ENCODE measurements at regions not wholly inside any gene's neighbourhood (a gene's known extent, or its start where the extent isn't known, plus 50 kb on each side); places are given as distances from the start of the nearest gene placed in this dataset.
"Not testable (repeated sequence)": the region's sequence is repeated elsewhere in the genome, so short reads cannot be mapped to it uniquely, and the experiment has no call there.

DNA sequence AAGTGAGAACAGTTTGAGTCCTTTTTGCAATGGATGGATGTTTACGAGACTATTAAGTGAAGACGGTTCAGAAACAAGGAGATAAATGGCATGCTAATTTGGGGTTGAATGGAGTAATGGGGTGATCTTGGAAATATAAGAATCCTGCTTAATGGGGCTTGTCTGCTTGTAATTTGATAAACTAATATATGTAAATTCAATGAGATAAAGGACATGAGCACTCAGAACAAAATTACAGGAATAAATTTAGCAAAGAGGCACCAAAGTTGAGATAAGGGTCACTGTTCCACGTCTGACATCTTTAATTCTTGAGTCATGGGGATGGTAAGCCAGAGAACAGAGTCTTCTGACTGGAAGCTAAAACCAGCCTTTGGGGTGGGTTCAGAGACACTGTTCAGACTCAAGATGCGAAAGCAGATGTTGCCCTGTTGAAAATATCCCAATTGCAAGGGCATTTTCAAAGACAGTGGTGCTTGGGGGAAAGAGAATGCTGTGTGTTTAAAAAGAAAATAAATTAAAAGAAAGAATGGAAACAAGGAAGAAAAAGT is 67.8 kb upstream of the CHRNB4 start:
- peak in 1 of 2 donors; percentile 33 for DNase-seq (ENCODE audit: low spot score in 2 of 2)
- ATAC-seq = no peak
- Mint-ChIP-seq H3K27ac (no peak overlapping the region), H3K4me1 (no peaks in the 10 kb centered on the region), H3K9me3 (no peaks in the 10 kb centered on the region), H3K4me3 (no peak overlapping the region), H3K36me3 (no peaks in the 10 kb centered on the region)

DNA sequence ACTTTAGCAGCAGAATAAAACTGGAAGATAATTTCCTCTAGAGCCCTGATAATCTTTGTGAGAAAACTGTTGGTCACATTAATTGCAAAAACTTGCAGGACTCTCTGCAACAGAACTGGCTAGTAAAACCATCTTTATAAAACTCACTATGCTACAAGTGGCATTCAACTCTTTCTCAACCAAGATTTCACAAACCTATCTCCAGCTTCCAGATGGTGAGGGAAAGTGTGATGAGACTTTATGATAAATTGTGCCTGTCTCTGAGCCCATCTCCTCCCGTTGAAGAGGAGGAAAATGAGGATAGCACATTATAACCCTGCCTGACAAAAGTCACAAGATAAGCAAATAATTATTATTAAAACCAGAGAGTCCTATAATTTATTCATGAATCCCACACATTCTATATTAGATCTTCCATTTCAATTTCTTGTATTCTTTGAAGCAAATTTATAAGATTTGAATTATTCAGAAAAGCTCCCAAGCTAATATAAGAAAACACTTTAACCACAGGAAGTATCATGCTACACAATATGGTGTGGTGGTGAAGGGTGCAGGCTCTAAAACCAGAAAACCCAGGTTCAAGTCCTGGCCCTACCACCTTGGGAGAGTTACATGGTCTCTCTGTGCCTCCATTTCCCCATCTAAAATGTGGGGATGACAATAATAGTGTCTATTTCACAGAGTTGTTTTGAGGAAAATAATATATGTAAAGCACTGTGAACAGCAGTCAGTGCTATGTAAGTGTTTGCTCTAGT is 65.6 kb upstream of the CHRNB4 start:
- H3K36me3 Mint-ChIP-seq; DNase-seq (ENCODE audit: low spot score in 2 of 2); H3K27ac Mint-ChIP-seq; ATAC-seq; H3K4me3 Mint-ChIP-seq; H3K9me3 Mint-ChIP-seq; H3K4me1 Mint-ChIP-seq: not testable (repeated sequence)

DNA sequence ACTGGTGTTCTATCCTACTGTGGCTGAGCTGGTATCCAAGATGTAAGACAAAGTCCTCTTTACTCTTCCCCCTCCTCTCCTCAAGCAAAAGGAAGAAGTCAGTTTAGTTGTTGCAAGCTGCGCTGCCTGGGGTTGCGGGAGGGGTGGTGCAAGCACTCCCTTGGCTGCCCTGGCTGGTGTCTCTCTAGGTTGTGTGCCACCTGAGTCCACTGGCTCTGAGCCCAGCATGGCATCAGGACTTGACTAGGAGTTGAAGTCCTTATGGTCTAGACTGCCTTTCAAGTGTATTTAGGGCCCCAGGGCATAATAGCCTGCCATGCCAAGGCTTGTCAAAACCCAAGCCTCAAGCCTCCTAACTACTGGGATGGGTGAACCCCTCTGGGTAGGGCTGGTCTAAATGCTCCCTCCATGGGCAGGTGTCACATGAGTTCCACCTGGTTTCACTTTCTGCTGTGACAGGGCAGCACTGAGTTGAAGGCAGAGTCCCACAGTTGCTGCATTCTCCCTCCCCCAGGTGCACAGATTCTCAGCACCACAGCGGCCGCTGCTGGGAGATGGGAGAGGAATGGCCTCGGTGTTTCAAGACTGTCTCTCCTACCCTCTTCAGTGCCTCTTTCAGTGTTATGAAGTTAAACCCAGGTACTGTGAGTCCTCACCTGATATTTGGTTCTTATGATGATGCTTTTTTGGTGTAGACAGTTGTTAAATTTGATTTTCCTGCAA is 62.5 kb upstream of the CHRNB4 start:
- not testable (repeated sequence) for H3K9me3 Mint-ChIP-seq, H3K36me3 Mint-ChIP-seq, H3K27ac Mint-ChIP-seq, H3K4me3 Mint-ChIP-seq, H3K4me1 Mint-ChIP-seq, ATAC-seq
- peak in 1 of 2 donors; percentile 45 for DNase-seq (ENCODE audit: low spot score in 2 of 2)

DNA sequence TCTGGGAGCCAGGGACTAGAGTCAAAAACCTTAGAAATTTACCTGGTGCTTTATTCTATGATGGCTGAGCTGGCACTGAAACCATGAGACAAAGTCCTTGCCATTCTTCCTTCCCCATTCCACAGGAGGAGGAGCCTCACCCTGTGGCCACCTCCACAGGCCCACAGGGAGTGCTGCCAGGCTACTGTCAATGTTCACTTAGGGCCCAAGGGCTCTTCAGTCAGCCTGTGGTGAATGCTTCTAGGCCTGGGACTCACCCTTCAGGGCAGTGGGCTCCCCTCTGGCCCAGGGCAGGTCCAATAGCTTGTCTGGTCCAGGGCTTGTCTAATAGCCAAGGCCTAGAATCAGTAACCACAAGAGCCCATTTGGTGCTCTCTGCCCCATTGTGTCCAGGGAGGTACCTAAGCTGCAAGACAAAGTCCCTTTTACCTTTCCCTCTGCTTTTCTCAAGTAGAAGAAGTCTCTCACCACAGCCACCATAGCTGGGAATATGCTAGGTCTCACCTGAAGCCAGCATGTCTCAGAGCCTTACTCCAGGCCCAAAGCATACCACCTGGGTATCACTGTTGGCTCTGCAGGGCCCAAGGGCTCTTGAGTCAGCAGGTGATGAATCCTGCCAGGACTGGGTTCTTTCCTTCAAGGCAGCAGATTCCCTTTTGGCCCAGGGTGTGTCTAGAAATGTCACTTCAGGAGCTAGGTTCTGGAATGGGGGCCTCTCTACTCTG is 61.8 kb upstream of the CHRNB4 start:
- no peaks in the 10 kb centered on the region for H3K36me3 Mint-ChIP-seq
- no peak for ATAC-seq
- H3K9me3 Mint-ChIP-seq = no peaks in the 10 kb centered on the region
- no peak for DNase-seq (ENCODE audit: low spot score in 2 of 2)
- no peak overlapping the region for H3K27ac Mint-ChIP-seq
- no peak overlapping the region for H3K4me3 Mint-ChIP-seq
- no peaks in the 10 kb centered on the region for H3K4me1 Mint-ChIP-seq

DNA sequence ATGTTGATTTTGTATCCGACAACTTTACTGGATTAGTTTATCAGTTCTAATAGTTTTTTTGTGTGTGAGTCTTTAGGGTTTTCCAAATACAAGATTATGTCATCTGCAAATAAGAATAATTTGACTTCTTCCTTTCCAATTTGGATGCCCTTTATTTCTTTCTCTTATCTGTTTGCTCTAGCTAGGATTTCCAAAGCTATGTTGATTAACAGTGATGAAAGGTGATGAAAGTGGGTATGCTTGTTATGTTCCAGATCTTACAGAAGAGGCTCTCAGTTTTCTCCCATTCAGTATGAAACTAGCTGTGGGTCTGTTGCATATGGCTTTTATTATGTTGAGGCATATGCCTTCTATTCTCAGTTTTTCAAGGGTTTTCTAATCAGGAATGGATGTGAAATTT is 56.4 kb upstream of the CHRNB4 start:
- no peak for ATAC-seq

DNA sequence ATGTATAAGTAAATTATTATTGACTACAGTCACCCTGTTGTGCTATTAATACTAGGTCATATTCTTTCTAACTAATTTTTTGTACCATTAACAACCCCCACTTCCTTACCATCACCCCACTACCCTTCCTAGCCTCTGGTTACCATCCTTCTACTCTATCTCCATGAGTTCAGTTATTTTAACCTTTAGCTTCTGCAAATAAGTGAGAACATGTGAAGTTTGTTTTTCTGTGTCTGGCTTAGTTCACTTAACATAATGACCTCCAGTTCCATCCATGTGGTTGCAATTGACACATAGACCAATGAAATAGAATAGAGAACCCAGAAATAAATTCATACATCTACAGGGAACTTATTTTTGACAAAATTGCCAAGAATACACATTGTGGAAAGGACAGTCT is 55.4 kb upstream of the CHRNB4 start:
- DNase-seq (ENCODE audit: low spot score in 2 of 2) (no peak), ATAC-seq (no peak)
- no peaks in the 10 kb centered on the region for H3K4me1 Mint-ChIP-seq
- no peak overlapping the region for H3K4me3 Mint-ChIP-seq
- no peak overlapping the region for H3K27ac Mint-ChIP-seq
- H3K36me3 Mint-ChIP-seq = no peaks in the 10 kb centered on the region
- no peaks in the 10 kb centered on the region for H3K9me3 Mint-ChIP-seq

More for the DNA sequence above, 56.4 kb upstream of the CHRNB4 start:
- no peak for DNase-seq (ENCODE audit: low spot score in 2 of 2)
- H3K4me1 Mint-ChIP-seq = no peaks in the 10 kb centered on the region
- H3K4me3 Mint-ChIP-seq = no peak overlapping the region
- H3K27ac Mint-ChIP-seq = no peak overlapping the region
- H3K36me3 Mint-ChIP-seq = no peaks in the 10 kb centered on the region
- no peaks in the 10 kb centered on the region for H3K9me3 Mint-ChIP-seq

DNA sequence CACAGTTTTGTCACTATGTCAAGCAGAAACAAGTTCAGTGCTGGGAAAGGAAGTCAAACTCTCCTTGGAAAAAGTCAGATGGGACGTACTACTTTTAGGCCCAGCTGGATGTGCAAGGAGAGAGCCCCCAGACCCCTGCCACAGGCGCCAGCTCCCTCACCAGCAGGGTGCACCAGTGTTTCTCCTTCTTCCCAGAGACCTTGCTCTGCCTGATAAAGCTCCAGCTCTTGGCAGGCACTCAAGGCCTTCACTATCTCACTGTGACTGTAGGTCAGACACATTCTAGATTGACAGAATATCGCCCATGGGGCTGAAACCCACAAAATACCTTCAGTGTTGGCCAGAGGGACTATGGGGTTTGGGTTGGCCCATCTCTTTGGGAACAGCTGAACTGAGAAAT is 54.8 kb upstream of the CHRNB4 start:
- no peak for ATAC-seq
- no peak overlapping the region for H3K4me3 Mint-ChIP-seq
- H3K36me3 Mint-ChIP-seq = no peaks in the 10 kb centered on the region
- H3K27ac Mint-ChIP-seq = no peak overlapping the region
- H3K9me3 Mint-ChIP-seq = no peaks in the 10 kb centered on the region
- no peaks in the 10 kb centered on the region for H3K4me1 Mint-ChIP-seq
- peak in 1 of 2 donors; percentile 33 for DNase-seq (ENCODE audit: low spot score in 2 of 2)

DNA sequence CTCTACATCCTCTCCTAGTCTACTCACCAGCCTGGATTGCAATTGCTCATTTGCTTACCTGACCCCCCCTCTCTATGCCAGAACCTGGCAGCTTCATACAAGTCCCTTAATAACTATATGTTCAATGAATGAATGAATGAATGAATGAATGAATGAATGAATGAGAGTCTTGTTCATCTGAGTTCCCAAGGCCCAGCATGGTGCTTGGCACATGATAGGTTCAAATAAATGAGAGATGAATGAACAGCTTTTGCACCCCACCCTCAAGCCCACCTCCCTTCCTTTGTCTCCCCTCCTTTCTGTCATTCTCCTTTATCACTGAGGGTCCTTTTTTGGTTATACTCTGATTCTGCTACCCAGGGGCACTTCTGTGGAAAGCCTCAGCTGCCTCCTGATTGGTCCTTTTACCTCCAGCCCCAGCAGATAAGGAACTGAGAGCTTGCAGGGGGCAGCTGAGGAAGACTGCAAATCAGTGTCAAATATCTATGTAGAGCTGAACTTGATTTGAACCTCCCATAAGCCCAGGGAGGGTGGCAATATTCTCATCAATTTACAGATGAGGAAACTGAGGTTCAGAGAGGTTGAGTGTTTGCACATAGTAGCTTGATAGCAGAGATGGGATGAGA is 54.1 kb upstream of the CHRNB4 start:
- Mint-ChIP-seq H3K4me3 (no peak overlapping the region), H3K36me3 (no peaks in the 10 kb centered on the region), H3K9me3 (no peaks in the 10 kb centered on the region), H3K27ac (no peak overlapping the region), H3K4me1 (no peaks in the 10 kb centered on the region)
- ATAC-seq (no peak), DNase-seq (ENCODE audit: low spot score in 2 of 2) (peak in 1 of 2 donors; percentile 8)

DNA sequence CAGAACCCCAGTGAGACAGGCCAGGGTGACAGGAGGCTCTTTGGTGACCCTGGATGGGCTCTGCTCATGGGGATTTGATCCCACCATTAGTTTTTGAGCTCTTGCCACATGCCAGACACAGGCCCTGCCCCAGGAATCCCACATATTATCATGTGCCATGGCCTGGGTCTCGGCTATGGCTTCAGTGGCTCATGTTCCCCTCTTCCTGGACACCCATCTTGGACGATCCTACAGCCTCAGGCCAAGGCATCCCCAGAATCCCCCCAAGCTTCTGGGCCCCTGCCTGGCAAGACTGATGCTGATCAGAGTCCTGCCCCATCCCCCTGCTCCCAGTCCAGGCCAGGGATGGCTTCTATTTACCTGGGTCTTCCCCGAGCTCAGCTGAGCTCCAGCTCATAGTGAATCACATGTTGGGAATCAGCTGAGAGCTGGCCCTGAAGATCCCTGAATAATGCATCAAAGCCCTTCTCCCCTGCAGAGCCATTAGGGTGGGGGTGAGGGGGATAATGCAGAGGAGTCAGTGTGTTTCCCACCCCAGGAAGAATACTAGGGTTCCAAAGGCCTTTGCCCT is 50.9 kb upstream of the CHRNB4 start:
- no peaks in the 10 kb centered on the region for H3K36me3 Mint-ChIP-seq
- DNase-seq (ENCODE audit: low spot score in 2 of 2) (no peak), ATAC-seq (no peak)

DNA sequence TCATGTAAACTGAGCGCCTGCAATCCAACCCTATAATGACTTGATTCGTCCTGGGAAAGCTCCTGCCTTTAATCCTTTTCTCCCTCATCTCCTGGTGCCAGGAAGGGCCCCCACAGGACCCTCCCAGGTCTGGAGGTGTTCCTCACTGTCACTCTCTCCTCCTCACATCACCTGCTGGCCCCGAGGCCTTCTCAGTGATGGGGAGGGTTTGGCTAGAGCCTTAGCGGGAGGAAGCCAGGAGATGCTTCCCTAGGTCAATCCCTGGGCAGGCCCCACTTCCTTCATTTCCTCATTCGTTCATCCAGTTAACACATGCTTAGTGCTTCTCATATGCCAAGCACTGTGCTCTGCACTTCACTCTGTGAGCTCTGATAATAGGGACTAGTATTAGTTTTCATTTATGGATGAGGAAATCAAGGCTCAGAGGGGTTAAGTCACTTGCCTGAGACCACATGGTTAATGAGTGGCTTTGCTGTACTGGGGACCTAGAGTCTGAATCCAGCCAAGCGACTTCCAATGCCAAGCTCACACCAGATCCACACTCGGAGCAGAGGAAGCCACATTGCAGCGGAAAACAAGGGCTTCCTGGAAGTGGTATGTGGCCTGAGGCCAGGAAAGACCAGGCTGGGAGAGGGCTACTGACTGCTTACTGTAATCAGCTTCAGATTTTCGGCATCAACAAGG is 50.3 kb upstream of the CHRNB4 start:
- Mint-ChIP-seq H3K4me1 (no peaks in the 10 kb centered on the region), H3K36me3 (no peaks in the 10 kb centered on the region), H3K9me3 (no peaks in the 10 kb centered on the region), H3K4me3 (no peak overlapping the region), H3K27ac (no peak overlapping the region)
- DNase-seq (ENCODE audit: low spot score in 2 of 2) (no peak), ATAC-seq (no peak)

More for the DNA sequence above, 50.9 kb upstream of the CHRNB4 start:
- Mint-ChIP-seq H3K9me3 (no peaks in the 10 kb centered on the region), H3K27ac (no peak overlapping the region), H3K4me3 (no peak overlapping the region), H3K4me1 (no peaks in the 10 kb centered on the region)

Measured in stimulated activated effector memory CD8-positive, alpha-beta T cell treated with anti-CD3 and anti-CD28 coated beads, Interleukin-12 subunit alpha, Interleukin-12 subunit beta, amount 100 ng/mL, for 72 hours (primary cell).